OCI-LY7 (cell line): ENCODE measurements at regions not wholly inside any gene's neighbourhood (a gene's known extent, or its start where the extent isn't known, plus 50 kb on each side); places are given as distances from the start of the nearest gene placed in this dataset.

ENCODE experiments used
- EZH2phosphoT487 ChIP-seq: fragments of 200-600 bp; sonication (generic); IDR thresholded peaks from 2 replicates; pipeline ENCODE4 v1.6.1; 2018; ENCODE audit warnings: low read depth, borderline replicate concordance, mild to moderate bottlenecking, mixed run types, antibody characterized with exemption, low read length, moderate library complexity, mixed read lengths
- TF ChIP-seq, protein P1 (sequence below): fragments of 200-600 bp; sonication (generic); conservative IDR thresholded peaks from 2 replicates; pipeline ENCODE4 v1.5.1; 2014; ENCODE audit warnings: mild to moderate bottlenecking, antibody characterized with exemption, low read length, moderate library complexity, mixed read lengths

- TF ChIP-seq, protein P1, sequence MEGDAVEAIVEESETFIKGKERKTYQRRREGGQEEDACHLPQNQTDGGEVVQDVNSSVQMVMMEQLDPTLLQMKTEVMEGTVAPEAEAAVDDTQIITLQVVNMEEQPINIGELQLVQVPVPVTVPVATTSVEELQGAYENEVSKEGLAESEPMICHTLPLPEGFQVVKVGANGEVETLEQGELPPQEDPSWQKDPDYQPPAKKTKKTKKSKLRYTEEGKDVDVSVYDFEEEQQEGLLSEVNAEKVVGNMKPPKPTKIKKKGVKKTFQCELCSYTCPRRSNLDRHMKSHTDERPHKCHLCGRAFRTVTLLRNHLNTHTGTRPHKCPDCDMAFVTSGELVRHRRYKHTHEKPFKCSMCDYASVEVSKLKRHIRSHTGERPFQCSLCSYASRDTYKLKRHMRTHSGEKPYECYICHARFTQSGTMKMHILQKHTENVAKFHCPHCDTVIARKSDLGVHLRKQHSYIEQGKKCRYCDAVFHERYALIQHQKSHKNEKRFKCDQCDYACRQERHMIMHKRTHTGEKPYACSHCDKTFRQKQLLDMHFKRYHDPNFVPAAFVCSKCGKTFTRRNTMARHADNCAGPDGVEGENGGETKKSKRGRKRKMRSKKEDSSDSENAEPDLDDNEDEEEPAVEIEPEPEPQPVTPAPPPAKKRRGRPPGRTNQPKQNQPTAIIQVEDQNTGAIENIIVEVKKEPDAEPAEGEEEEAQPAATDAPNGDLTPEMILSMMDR = no peak
- no peak for TF ChIP-seq EZH2phosphoT487
Measured at GRCh38 chr7:36775676-36776075, 51.4 kb upstream of the AOAH start.
